Astrocyte (in vitro differentiated cells and primary cell): ENCODE measurements at regions not wholly inside any gene's neighbourhood (a gene's known extent, or its start where the extent isn't known, plus 50 kb on each side); places are given as distances from the start of the nearest gene placed in this dataset.
"Not testable (repeated sequence)": the region's sequence is repeated elsewhere in the genome, so short reads cannot be mapped to it uniquely, and the experiment has no call there.

Experiments used
- CTCF ChIP-seq: IDR thresholded peaks from 2 replicates; pipeline ENCODE4 v1.5.1; 2011; ENCODE audit warnings: low read depth, mild to moderate bottlenecking, inconsistent platforms, low read length, moderate library complexity; ENCODE audit not compliant: insufficient read depth
- EZH2 ChIP-seq: IDR thresholded peaks from 2 replicates; pipeline ENCODE4 v1.6.1; 2012; ENCODE audit warnings: mild to moderate bottlenecking, low read length, inconsistent platforms; ENCODE audit not compliant: insufficient read depth

- not testable (repeated sequence) for TF ChIP-seq CTCF, EZH2
Observed at GRCh38 chr5:27095761-27096160, 57.4 kb upstream of the CDH9 start.
